Astrocyte of the cerebellum (primary cell): ENCODE measurements at regions not wholly inside any gene's neighbourhood (a gene's known extent, or its start where the extent isn't known, plus 50 kb on each side); places are given as distances from the start of the nearest gene placed in this dataset.

ENCODE experiments used
- DNase-seq: peaks from one replicate; pipeline ENCODE4 v3.0.0-alpha.2; 2011; ENCODE audit warnings: low read depth
- H3K4me3 ChIP-seq: 2 replicates; pipeline ENCODE4 v1.5.1; 2011; ENCODE audit warnings: mild to moderate bottlenecking, low read depth, low read length, moderate library complexity
- in situ Hi-C: cut with HindIII; loops from 2 replicates; pipeline ENCODE4 v1.10.0; 2017; ENCODE audit warnings: low sequenced_read_pairs
- TF ChIP-seq, protein P1 (sequence below): IDR thresholded peaks from 2 replicates; pipeline ENCODE4 v1.5.1; 2012; ENCODE audit warnings: low read length, low read depth, moderate library complexity, mild to moderate bottlenecking; ENCODE audit errors: missing control alignments

GRCh38 chr13:81318231-81319019 lies 977.5 kb upstream of the SPRY2 start:
- in situ Hi-C loops: no loop called here
- DNase-seq: no peak
- no peak overlapping the region for H3K4me3 ChIP-seq
- TF ChIP-seq, protein P1, sequence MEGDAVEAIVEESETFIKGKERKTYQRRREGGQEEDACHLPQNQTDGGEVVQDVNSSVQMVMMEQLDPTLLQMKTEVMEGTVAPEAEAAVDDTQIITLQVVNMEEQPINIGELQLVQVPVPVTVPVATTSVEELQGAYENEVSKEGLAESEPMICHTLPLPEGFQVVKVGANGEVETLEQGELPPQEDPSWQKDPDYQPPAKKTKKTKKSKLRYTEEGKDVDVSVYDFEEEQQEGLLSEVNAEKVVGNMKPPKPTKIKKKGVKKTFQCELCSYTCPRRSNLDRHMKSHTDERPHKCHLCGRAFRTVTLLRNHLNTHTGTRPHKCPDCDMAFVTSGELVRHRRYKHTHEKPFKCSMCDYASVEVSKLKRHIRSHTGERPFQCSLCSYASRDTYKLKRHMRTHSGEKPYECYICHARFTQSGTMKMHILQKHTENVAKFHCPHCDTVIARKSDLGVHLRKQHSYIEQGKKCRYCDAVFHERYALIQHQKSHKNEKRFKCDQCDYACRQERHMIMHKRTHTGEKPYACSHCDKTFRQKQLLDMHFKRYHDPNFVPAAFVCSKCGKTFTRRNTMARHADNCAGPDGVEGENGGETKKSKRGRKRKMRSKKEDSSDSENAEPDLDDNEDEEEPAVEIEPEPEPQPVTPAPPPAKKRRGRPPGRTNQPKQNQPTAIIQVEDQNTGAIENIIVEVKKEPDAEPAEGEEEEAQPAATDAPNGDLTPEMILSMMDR: no peak

DNA sequence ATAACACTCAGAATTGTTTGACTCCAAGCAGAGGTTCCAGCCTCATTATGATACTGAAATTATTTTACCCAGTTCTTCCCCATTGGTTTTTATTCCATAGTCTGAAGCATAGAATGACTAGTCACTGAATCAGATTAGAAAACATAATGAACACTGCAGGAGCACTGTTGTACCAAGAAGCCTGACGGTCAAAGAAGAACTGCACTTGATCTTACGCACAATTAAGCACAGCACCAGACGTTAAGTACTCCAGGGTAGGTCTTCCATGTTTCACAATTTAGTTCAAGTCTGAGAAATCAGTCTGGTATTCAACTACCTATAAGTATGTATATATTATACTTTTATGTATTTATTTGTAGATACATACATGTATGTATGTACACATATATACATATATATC lies 973.5 kb upstream of the SPRY2 start:
- TF ChIP-seq, protein P1: no peak
- in situ Hi-C loops: no loop called here
- no peak overlapping the region for H3K4me3 ChIP-seq
- DNase-seq: peak; percentile 0

GRCh38 chr13:81305928-81306327 lies 965.0 kb upstream of the SPRY2 start:
- DNase-seq: no peak
- no peak overlapping the region for H3K4me3 ChIP-seq
- in situ Hi-C loops: no loop called here
- TF ChIP-seq, protein P1: no peak

DNA sequence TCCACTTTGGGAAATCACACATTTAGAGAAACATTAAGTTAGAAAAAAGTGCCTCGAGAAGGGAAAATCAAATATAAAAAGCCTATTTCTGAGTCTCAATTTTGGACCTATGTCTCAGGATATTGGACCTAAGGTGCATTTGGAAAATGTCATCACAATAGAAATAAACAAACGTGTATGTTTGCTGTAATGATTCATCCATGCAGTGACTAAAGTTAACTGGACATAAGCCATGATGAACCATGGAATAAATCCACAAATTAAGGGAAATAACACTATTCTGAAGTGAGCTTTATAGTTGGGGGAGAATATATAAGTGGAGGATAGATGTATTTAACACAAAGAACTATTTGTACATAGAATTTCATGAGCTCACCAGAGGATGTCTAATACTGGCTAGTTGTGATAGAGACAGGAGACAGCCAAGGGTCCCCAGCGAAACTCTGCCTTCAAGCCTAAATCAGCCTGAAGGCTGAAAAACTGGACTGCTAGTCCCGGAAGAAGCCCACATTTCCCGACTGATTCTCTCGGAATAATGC lies 963.3 kb upstream of the SPRY2 start:
- no peak overlapping the region for H3K4me3 ChIP-seq
- no peak for DNase-seq
- in situ Hi-C loops: no loop called here
- TF ChIP-seq, protein P1: no peak

- H3K4me3 ChIP-seq: no peak overlapping the region
- TF ChIP-seq, protein P1: no peak
- in situ Hi-C loops: no loop called here
- DNase-seq: no peak
Observed at GRCh38 chr13:81302677-81303076, 961.8 kb upstream of the SPRY2 start.

- no peak for DNase-seq
- no peak overlapping the region for H3K4me3 ChIP-seq
- in situ Hi-C loops: no loop called here
- TF ChIP-seq, protein P1: no peak
Observed at GRCh38 chr13:81302125-81302524, 961.2 kb upstream of the SPRY2 start.
